ENCODE measurements at regions not wholly inside any gene's neighbourhood (a gene's known extent, or its start where the extent isn't known, plus 50 kb on each side); places are given as distances from the start of the nearest gene placed in this dataset.

DNA sequence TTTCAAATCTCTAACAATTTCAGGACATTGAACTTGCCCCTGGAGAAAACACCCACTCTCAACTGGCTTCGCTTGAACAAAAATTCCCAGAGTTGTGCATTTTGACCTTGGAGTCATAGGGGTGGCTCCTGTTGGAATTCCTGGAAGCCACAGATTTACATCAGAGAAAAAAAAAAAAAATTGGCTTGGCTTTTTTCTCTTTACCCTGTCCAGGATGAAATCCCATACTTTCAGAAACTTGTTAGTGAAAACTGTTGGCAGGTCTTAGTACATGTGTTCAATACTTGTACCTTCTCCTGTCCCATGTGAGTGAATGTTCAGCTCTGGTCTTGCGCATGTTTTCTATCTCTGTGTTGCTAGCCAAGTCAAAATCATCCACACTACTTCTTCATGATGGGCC, 228.8 kb downstream of the TGFB2 start:
- TF ChIP-seq, protein P1, sequence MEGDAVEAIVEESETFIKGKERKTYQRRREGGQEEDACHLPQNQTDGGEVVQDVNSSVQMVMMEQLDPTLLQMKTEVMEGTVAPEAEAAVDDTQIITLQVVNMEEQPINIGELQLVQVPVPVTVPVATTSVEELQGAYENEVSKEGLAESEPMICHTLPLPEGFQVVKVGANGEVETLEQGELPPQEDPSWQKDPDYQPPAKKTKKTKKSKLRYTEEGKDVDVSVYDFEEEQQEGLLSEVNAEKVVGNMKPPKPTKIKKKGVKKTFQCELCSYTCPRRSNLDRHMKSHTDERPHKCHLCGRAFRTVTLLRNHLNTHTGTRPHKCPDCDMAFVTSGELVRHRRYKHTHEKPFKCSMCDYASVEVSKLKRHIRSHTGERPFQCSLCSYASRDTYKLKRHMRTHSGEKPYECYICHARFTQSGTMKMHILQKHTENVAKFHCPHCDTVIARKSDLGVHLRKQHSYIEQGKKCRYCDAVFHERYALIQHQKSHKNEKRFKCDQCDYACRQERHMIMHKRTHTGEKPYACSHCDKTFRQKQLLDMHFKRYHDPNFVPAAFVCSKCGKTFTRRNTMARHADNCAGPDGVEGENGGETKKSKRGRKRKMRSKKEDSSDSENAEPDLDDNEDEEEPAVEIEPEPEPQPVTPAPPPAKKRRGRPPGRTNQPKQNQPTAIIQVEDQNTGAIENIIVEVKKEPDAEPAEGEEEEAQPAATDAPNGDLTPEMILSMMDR (conservative IDR thresholded peaks at IDR 0.05; ENCODE audit: low read depth, low read length) = no peak
- DNase-seq (ENCODE audit: low read depth) = no peak
- H3K4me3 ChIP-seq (ENCODE audit: low read length) = no peak overlapping the region

DNA sequence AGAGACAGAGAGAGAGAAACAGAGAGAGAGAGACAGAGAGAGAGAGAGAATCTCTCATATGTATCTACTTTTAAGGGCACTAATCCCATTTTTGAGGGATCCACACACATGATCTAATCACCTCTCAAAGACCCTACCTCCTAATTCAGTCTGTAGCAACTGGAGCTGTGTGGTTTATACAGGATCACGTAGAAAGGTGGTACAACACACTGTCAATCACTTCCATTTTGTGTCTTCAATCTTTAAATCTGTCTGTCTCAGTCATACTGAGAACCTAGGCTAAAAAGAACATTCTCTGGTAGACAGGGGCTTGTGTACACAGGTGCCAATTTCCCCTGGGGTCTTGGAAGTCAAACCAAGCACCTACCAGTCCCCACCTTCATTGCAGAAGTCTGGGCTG, 229.9 kb downstream of the TGFB2 start:
- H3K4me3 ChIP-seq (ENCODE audit: low read length) = no peak overlapping the region
- DNase-seq (ENCODE audit: low read depth) = no peak
- TF ChIP-seq, protein P1 (conservative IDR thresholded peaks at IDR 0.05; ENCODE audit: low read depth, low read length) = no peak

- DNase-seq (ENCODE audit: low read depth) = no peak
- no peak overlapping the region for H3K4me3 ChIP-seq (ENCODE audit: low read length)
- TF ChIP-seq, protein P1 (conservative IDR thresholded peaks at IDR 0.05; ENCODE audit: low read depth, low read length) = no peak
Observed at GRCh38 chr1:218575856-218576255, 230.7 kb downstream of the TGFB2 start.

DNA sequence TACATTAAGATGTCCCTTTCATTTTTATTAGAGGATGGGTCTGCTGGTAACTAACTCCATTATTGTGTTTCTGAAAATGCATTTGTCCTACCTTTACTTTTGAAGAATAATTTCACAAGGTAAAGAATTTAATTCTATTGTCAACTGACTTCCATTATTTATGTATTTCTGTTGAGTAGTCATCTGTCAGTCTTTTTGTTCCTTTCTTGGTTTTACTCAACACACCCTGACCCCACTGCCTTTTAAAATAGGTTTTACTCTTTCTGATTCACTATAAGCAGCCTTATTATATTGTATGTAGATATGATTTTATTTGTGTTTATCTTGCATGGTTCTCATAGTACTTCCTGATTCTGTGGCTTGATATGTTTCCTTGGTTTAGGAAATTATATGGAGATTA, 237.5 kb downstream of the TGFB2 start:
- DNase-seq (ENCODE audit: low read depth) = no peak
- TF ChIP-seq, protein P1 (conservative IDR thresholded peaks at IDR 0.05; ENCODE audit: low read depth, low read length) = no peak
- no peak overlapping the region for H3K4me3 ChIP-seq (ENCODE audit: low read length)

DNA sequence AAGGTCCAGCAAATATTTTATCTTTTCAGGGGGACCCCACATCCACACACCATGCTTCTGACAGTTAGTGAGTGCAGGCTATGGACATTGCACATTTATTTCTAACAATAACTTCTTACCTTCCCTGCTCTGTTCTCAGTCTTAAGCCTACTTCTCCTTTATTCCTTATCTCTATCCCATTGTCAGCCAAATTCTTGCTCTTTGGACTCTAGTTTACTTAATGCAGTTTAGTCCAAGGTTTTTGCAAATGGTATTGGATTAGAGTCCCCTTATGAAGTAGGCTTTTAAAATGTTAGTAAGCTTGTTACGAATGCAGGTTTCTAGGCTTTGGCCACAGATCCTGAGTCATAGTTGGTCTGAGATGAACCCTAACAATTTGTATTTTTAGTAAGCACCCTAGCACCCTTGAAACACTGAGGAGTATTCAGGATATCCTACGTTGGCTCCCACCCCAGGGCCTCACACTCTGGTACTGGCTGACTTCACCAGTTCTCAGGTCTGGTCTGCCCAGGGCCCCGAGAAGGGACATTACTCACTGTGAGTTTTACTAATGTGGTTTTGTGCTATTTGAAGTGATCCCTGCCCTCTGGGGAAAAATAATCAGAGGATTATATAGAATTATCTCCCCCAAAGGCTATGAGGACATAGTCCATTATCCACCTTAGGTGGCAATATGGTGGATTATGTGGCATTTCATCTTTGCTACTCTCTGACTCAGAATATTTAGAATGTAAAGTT, 239.5 kb downstream of the TGFB2 start:
- peak; percentile 71 for DNase-seq (ENCODE audit: low read depth)
- TF ChIP-seq, protein P1 (conservative IDR thresholded peaks at IDR 0.05; ENCODE audit: low read depth, low read length) = no peak

GRCh38 chr1:218585511-218586184, 240.5 kb downstream of the TGFB2 start:
- H3K4me3 ChIP-seq (ENCODE audit: low read length) = no peak overlapping the region
- DNase-seq (ENCODE audit: low read depth) = peak; percentile 93
- TF ChIP-seq, protein P1 (conservative IDR thresholded peaks at IDR 0.05; ENCODE audit: low read depth, low read length) = no peak

More for the DNA sequence above, 239.5 kb downstream of the TGFB2 start:
- no peak overlapping the region for H3K4me3 ChIP-seq (ENCODE audit: low read length)

- no peak for DNase-seq (ENCODE audit: low read depth)
- TF ChIP-seq, protein P1 (conservative IDR thresholded peaks at IDR 0.05; ENCODE audit: low read depth, low read length) = no peak
- H3K4me3 ChIP-seq (ENCODE audit: low read length) = no peak overlapping the region
Observed at GRCh38 chr1:218587900-218588299, 242.8 kb downstream of the TGFB2 start.
